GM19351 (cell line): ENCODE measurements at regions not wholly inside any gene's neighbourhood (a gene's known extent, or its start where the extent isn't known, plus 50 kb on each side); places are given as distances from the start of the nearest gene placed in this dataset.

Source experiments
- ATAC-seq: cut with Tn5 transposase; IDR thresholded peaks from one replicate; pipeline ENCODE4 v1.9.1; 2021; ENCODE audit warnings: mild to moderate bottlenecking, moderate library complexity; ENCODE audit not compliant: unreplicated experiment

DNA sequence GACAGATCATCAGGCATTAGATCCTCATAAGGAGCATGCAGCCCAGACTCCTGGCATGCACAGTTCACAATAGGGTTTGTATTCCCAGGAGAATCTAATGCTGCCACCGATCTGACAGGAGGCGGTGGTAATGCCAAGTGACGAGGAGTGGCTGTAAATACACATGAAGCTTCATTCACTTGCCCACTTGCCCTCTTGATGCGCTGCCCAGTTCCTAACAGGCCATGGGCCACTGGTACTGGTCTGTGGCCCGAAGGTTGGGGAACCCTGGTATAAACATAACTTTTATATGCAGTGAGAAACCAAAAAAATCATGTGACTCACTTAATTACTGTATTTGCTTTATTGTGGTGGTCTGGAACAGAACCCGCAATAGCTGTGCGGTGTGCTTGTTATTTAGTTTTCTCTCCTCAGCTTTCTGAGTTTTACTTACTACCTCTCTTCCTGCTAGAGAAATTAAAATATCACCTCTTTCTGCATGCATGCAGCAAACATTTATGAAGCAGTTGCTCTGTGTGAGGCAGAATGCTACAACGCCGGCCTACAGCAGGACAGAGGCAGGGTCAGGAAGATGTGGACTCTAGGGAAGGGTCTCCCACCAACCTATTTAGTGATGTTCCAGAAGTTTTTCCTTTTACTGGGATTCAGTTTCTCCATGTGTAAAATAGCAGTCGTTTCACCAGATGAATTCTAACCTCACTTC lies 151.3 kb downstream of the MAF start:
- no peak for ATAC-seq

DNA sequence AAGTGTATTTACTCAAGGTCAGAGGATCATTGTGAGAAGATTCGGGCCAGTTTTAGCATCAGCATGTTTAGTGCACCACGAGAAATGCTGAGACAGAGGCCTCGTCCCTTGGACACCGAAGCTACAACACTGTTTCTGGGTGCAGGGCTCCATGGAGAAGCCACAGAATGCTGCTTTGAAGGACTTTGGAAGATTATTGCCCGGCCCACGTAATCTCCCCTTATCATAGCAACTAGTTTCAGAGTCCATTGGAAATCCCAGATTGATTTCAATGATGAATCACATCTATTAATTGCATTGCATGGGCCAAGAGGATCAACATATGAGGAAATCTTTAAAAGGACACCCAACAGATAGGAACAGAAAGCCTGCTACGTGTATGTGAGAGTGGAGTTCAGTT lies 156.0 kb downstream of the MAF start:
- ATAC-seq = no peak

DNA sequence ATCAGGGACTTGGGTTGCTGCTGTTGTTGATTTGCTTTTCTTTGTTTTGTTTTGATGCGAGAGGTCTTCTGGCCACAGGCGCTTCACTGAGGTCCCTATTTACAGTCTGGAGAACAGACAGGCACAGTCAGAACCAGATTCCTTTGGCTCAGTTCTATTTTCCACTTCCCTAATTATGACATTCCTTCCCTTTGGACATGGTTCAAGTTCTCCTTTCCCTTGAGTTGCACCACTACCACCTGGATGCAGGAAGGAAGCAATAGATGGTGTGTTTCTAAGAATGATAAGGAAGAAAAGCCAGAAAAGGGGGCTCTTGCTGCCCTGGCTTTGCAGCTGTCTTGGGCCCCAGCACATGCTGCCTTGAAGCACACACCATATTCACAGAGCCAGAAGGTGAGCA lies 160.6 kb downstream of the MAF start:
- ATAC-seq = no peak

DNA sequence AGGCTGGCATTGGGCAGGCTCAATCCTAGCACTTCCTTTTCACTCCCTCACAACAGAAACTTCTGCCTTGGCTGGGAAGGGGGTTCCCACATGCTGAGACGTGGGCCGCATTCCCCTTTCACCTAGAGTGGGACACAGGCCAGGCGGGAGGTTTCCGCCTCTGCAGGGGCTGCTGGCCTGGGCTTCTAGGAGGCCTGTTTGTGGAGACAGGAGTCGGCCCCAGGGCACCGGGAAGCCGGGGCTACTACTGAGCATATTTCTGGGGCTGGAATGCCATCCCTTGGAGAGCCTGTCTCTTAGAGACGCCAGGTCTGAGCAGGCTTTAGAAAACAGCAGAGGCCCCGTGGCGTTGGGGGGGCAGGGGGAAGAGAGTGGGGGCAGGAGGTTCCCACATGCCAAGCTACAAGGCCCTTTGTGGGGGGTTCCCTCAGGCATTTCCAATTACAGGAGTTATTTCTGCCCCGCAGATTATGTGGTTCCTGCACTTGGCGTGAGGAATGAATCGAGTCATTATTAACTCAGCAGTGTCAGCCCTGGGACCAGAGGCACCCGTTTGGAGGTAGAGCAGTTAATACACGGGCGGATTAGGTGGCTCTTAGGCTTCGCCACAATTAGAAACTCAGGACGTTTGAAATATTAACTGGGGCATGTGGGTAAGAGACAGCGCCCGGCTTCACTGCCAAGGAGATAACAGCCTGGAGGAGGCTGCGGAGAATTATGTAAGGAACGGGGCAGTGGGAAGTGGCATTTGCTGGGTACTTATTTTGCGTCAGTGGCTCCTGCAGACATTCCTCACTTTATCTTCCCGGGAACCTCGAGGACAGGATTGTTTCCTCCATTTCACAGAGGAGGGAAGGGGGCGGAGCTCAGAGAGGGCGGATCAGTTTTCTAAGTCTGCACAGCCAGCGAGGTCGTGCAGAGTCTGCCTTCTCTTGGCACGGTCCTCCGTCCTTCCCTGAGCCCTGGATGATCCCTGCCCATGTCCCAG lies 162.5 kb downstream of the MAF start:
- no peak for ATAC-seq

DNA sequence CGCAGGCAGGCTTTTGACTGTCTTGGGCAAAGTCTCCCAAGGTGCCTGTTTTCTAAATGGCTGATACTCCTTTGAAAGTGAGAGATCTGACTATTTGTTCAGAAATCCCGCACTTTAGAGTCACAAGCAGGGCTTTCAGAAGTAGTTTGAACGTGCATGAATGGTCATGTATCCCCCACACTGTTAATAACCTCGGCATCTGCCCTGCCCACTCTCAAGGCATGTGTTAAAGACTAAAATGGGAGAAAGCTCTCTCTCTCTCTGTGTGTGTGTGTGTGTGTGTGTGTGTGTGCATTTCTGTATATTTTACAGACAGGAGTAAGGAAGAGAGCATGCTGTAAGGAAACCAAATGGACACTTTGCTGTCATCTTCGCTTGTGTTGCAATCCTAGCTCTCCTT lies 163.7 kb downstream of the MAF start:
- no peak for ATAC-seq

DNA sequence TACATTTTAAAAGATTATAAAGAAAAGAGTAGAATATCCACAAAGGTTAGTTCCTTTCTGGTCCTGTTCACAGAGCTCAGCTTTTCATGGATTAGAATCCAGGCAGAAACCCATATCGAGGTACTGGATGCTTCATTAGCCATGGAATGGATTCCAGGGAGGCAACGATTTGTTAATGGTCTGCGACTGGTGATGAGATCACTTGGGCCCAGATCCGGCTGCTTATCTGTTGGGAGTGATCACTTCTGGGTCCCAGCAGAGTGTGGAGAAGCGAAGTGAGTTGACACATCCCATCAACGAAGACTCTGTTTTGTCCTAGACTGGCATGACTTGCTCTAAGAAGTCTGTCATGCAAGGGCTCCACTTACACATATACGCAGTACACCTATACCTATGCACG lies 165.8 kb downstream of the MAF start:
- no peak for ATAC-seq

DNA sequence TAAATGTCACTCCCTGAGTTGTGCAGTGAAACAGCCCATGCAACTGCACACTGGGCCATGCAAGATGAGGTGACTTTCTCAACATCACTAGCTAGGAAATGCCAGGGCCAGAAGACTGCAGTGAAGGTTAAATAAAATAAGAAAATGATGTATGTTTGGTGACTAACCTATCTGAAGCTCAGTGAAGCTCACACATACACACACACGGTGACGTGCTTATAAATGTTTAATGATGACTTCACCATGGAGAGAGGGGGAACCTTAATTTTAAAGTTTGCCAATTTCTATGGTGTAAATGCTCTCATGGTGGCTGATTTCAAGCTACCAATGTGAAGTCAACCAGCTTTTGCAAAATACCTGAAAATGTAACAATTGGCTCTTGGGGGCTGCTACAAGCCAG lies 166.4 kb downstream of the MAF start:
- no peak for ATAC-seq

DNA sequence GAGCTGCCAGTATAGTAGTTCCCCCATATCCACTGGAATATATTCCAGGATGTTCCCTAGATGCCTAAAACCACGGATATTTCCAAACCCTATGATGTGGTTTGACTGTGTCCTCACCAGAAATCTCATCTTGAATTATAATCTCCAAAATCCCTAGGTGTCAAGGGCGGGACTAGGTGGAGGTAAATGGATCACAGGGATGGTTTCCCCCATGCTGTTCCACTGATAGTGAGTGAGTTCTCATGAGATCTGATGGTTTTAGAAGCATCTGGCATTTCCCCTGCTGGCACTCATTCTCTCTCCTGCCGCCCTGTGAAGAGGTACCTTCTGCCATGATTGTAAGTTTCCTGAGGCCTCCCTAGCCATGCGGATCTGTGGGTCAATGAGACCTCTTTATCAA lies 168.6 kb downstream of the MAF start:
- ATAC-seq = no peak

DNA sequence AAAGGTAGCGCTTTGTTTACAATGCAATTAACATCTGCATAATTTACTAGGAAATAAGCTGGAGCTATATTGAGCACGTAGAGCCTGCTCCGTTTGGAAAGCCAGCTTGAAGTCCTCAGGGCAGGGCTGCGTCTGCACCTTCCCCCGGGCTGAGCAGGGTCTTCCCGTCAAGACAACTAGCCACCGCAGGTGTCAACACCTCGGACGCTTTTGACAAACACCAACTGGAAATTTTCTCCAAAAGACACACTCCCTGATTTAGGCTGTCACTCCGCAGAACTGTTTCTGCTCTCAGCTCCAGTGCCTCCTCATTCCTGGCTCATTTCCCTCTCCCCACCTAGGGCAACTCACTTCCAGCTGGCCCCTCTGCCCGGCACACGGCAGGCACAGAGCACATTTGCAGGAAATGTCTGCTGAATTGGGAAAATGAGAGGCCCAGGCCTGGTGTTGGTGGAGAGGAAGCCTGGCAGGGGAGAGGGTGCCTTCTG lies 170.3 kb downstream of the MAF start:
- no peak for ATAC-seq

DNA sequence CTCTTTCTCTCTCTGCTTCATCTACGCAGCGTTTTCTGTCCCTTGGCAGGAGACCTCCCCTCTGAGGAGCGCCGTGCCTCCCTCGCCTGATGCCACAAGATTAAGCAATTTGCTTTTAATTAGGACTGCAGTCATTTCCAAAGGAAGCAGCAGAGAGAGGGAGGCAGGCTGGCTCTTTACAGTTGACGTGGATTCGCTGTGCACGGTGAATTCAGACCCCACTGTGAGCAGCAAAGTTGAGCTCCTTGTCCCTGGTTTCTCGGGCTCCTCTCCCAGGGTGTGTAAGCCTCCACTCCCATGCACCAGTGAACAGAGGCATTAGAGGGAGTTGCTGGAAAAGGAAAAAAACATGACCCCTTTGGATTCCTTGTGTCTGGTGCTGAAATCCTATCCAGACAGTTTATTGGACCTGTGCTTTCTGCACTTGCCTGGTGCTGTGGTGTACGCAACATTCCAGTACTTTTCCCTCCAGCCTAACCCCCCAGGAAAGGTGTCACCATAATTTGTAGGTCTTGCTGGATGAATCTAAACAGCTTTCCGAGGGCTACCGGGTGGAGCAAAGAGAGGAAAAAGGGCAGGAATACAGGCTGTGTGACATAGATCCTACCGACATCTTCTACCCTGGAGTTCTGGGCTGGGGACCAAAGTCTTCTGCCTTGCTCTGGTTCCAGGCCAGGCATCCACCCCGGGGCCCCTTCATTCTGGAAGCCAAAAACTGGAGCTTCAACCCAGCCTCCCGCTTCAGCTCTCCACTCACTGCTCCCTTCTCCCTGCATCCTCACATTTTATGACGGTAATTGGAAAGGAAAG lies 171.0 kb downstream of the MAF start:
- no peak for ATAC-seq

DNA sequence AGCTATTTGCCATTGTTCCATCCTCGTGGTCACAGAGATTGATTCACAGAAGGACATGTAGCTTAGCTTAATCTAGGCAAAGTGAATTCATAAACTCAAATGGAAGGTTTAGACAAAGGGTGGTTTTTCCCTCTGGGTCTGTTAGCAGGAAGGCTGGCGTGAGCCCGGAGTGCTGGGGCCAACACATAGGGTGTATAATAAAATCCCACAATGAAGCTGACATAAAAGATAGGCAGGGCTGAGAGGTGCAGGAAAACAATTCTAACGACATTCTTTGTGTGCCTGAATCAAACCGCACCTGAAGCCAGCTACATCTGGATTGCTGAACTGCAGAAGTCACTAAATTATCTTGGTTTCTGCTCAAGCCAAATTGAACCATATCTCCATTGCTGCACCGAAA lies 173.9 kb downstream of the MAF start:
- no peak for ATAC-seq

DNA sequence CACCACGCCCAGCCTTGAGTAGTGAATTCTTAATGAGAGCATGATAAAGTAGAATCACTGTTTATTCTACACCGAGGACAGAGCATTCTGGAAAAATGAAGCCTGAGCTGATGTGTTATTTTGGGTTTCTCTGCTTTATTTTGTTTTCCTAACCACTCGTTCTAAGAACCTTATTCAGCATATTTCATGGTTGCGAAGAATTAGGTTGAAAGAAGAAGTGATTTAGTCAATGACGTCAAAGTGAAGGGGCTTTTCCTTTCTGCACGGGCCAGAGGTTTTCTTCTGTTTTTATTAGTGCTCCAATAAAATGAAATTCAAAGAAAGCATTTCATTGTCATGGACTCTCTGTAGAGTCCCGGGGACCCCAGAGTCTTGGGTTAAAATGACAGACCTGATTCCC lies 178.5 kb downstream of the MAF start:
- no peak for ATAC-seq

DNA sequence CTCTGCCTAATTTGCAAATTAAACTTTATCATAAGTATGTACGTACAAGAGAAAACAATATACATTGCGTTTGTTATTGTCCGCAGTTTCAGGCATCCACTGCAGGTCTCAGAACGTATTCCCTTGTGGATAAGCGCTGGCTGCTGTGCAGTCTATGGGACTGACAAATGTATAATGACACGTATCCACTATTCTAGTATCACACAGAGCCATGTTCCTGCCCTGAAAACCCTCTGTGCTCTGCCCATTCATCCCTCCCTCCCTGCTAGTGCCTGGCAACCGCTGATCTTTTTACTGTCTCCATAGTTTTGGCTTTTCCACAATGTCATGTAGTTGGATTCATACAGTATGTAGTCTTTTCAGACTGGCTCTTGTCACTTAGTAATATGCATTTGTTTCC lies 179.4 kb downstream of the MAF start:
- no peak for ATAC-seq

DNA sequence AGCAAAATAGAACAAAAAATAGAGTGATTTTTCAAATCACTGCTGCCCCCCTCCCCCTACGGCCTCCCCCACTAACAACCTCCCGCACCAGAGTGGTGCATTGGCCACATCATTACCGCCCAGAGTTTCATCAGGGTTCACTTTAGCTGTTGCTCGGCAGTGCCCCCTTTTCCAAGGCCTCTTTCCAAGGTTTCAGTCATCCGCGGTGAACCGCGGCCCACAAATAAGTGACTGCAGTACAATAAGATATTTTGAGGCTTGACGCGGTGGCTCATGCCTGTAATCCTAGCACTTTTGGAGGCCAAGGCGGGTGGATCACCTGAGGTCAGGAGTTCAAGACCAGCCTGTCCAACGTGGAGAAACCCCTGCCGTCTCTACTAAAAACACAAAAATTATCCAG lies 180.0 kb downstream of the MAF start:
- no peak for ATAC-seq

DNA sequence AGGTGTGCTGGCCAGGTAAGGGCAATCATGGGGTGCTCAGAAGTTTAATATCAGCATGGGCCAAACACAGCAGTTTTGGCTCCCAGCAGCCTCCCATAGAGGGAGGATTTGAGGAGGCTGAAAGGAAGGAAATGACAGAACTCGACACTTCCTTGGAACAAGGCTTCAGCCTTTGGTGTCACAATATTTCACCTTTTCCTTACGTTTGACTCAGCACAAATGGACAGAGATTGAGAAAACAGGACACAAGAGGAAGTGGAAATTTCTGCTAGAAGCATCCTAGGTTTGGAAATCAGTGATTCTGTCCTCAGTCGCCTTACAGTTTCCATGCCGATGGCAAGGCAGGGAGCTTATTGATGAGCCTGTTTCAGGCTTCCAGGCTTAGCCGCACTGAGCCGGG lies 181.4 kb downstream of the MAF start:
- no peak for ATAC-seq

DNA sequence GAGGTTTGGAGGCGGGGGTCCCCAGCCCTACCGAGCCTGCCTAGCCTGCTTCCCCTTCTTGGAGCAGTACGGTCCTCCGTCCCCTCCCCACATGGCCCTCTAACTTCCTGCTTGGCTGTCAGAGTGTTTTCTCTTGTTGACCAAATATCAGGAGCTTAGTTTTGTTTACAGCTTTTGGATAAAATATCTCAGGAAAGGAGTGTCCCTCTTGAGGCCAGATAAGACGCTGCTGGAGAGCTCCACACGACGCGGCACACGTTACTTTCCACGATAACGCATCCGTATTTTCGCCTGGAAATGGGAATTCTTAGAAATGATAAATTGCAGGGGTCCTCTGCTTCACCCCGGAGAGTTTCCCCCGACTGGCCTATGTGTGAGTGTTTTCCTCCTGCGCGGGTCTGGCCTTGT lies 182.9 kb downstream of the MAF start:
- ATAC-seq = no peak

DNA sequence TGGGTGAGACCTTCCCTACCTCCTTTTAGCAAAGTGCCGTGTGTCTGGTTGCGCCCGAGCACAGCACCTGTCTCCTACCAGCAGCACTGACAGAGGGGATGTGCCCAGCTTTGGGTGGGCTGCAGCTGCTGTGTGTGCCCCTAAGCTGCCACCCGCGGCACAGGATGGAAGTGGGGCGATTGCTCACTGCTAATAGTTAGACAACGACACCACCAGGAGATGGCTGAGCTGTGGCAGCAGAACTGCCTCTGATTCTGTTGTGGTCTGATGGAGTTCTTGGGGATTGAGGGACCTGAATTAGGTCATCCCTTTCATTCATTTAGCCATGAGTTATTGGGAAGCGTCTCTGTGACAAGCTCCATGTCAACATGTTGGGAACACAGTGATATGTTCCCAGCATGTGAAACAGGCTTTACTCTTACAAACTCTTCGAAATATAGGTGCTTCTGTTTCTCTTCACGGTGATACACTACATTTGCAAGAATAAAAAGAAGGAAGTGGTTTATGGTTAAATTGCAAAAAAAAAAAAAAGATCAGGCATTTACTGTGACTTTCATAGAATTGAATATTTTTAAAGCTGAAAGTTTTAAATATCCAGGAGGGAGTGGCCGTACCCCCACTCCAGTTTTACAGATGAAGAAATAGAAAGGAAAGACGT lies 184.4 kb downstream of the MAF start:
- ATAC-seq = no peak

DNA sequence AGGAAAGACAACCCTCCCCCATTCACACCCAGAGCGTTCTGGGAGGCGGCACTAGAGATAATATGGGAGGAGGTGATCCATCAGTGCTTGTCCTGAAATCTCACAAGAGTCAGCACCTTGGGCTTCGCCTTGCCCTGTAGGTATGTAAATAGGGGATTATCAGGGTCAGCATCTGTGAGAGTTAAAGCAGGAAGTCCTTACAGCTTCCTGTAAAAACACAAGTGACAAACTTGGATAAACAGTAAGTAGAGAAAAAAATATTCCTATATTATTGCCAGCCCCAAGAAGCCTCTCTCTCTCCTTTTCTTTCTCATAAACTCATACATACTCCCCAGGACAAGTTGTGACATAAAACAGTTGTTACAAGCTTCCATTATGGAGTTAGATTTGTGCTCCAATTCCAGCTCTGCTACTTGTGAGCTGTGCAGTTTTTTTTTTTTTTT lies 187.7 kb downstream of the MAF start:
- ATAC-seq = no peak

DNA sequence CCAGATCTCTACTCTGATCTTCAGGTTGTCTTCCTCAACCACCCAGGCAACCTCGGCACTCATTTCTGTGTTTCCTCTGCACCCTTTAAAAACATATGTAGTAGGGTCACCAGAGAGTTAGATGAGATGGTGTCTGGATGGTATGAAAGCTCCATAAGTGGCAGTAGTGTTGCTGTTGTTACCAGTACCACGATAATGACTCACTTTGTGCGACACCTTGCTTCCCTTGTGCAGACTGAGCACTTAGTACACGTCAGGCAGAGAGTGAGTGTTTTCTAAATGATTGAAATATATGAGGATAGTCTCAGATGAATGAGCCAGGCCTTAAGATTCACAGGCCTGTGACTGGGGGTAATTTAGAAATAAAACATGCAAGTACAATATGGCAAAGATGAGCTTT lies 188.7 kb downstream of the MAF start:
- ATAC-seq = no peak

DNA sequence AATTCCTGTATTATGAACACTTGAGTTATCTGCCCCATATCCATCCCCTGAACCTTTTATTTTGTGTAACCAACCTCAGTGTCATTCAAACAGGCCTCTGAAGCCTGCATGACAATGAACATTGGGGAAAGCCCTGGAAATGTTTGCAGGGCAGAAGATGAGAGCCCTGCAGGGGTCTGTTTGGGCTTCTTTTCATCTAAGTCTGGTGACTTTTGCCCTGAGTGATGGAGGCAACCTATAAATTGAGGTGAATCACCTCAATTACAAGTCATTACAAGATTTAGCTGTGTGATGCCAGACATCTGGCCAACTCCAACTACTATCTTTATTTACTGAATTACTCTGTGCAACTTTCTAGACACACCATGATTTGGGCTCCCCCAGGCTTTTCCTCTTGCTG lies 189.2 kb downstream of the MAF start:
- ATAC-seq = no peak

DNA sequence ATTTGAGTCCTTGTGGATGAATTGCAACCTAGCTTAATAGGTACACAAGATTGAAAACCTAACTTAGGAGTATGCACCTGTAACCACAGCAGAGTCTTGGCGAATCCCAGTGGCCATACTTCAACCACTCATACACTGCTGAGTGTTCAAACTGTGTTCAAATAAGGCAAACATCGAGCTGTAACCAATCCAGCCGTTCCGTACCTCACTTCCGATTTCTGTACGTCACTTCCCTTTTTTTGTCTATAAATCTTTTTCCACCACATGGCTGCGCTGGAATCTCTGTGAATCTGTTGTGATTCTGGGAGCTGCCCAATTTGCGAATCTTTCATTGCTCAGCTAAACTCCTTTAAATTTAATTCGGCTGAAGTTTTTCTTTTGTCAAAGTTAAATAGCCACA lies 190.6 kb downstream of the MAF start:
- no peak for ATAC-seq
